Muscle of leg (tissue), 3 donors: ENCODE measurements at regions not wholly inside any gene's neighbourhood (a gene's known extent, or its start where the extent isn't known, plus 50 kb on each side); places are given as distances from the start of the nearest gene placed in this dataset.
"Not testable (repeated sequence)": the region's sequence is repeated elsewhere in the genome, so short reads cannot be mapped to it uniquely, and the experiment has no call there.

Experiments used
- DNase-seq: peaks from one replicate; pipeline ENCODE4 v3.0.0; 2013
- H3K27ac ChIP-seq: one replicate; pipeline ENCODE4 v1.5.1; 2013; ENCODE audit warnings: mild to moderate bottlenecking, low read length, control low read depth
- H3K27me3 ChIP-seq: one replicate; pipeline ENCODE4 v1.6.1; 2013; ENCODE audit warnings: low read length; ENCODE audit not compliant: control insufficient read depth, insufficient read depth
- H3K36me3 ChIP-seq: one replicate; pipeline ENCODE4 v1.6.1; 2013; ENCODE audit warnings: low read length; ENCODE audit not compliant: control insufficient read depth, insufficient read depth
- H3K4me1 ChIP-seq: one replicate; pipeline ENCODE4 v1.6.1; 2013; ENCODE audit warnings: low read length; ENCODE audit not compliant: control insufficient read depth, insufficient read depth
- H3K4me3 ChIP-seq: one replicate; pipeline ENCODE4 v1.5.1; 2013; ENCODE audit warnings: low read length, control low read depth
- H3K9me3 ChIP-seq: replicated peaks from 2 replicates; pipeline ENCODE4 v1.6.1; 2013; ENCODE audit warnings: low read depth, low read length; ENCODE audit not compliant: control insufficient read depth
- WGBS: methylation state at CpG from one replicate; pipeline ENCODE4 v1.1.5; 2013; ENCODE audit warnings: missing lambda C conversion rate; ENCODE audit not compliant: insufficient coverage; 5-methylcytosine and 5-hydroxymethylcytosine counted together

- Histone ChIP-seq H3K9me3 (no peaks in the 10 kb centered on the region), H3K27me3 (no peaks in the 10 kb centered on the region), H3K27ac (no peak overlapping the region), H3K4me1 (no peaks in the 10 kb centered on the region), H3K36me3 (no peaks in the 10 kb centered on the region), H3K4me3 (no peak overlapping the region)
- WGBS: 69% methylated on average over 4 of the region's 5 CpGs
- peak; percentile 17 for DNase-seq
These were observed 562.7 kb downstream of the GBE1 start for GRCh38 chr3:81198756-81199155.

- Histone ChIP-seq H3K27me3 (no peaks in the 10 kb centered on the region), H3K36me3 (no peaks in the 10 kb centered on the region), H3K27ac (no peak overlapping the region), H3K4me3 (no peak overlapping the region), H3K9me3 (no peaks in the 10 kb centered on the region), H3K4me1 (no peaks in the 10 kb centered on the region)
- WGBS: no CpG with 5 or more reads among the region's 3 CpGs
- no peak for DNase-seq
These were observed 563.2 kb downstream of the GBE1 start for GRCh38 chr3:81198216-81198615.

- no peak overlapping the region for H3K27ac ChIP-seq
- H3K36me3 ChIP-seq: no peaks in the 10 kb centered on the region
- no peaks in the 10 kb centered on the region for H3K27me3 ChIP-seq
- WGBS: no CpG with 5 or more reads among the region's 3 CpGs
- peak; percentile 51 for DNase-seq
- H3K9me3 ChIP-seq: no peaks in the 10 kb centered on the region
- H3K4me3 ChIP-seq: no peak overlapping the region
- no peaks in the 10 kb centered on the region for H3K4me1 ChIP-seq
These were observed 564.1 kb downstream of the GBE1 start for GRCh38 chr3:81197386-81197785.

- H3K27ac ChIP-seq: no peak overlapping the region
- H3K4me3 ChIP-seq: no peak overlapping the region
- no peaks in the 10 kb centered on the region for H3K9me3 ChIP-seq
- DNase-seq: no peak
- no peaks in the 10 kb centered on the region for H3K27me3 ChIP-seq
- WGBS: no CpG with 5 or more reads among the region's 1 CpG
- no peaks in the 10 kb centered on the region for H3K4me1 ChIP-seq
- no peaks in the 10 kb centered on the region for H3K36me3 ChIP-seq
These were observed 566.0 kb downstream of the GBE1 start for GRCh38 chr3:81195478-81195877.

- Histone ChIP-seq H3K4me1 (no peaks in the 10 kb centered on the region), H3K4me3 (no peak overlapping the region), H3K27ac (no peak overlapping the region), H3K36me3 (no peaks in the 10 kb centered on the region), H3K9me3 (no peaks in the 10 kb centered on the region), H3K27me3 (no peaks in the 10 kb centered on the region)
- no peak for DNase-seq
These were observed 575.0 kb downstream of the GBE1 start for GRCh38 chr3:81186412-81186811.

GRCh38 chr3:81182086-81182875, 579.2 kb downstream of the GBE1 start:
- not testable (repeated sequence) for H3K4me3 ChIP-seq, H3K36me3 ChIP-seq, H3K4me1 ChIP-seq, H3K9me3 ChIP-seq, H3K27ac ChIP-seq, DNase-seq, H3K27me3 ChIP-seq
- 92% methylated on average over 9 of the region's 12 CpGs for WGBS

- no peak overlapping the region for H3K27ac ChIP-seq
- DNase-seq: no peak
- no peaks in the 10 kb centered on the region for H3K36me3 ChIP-seq
- H3K9me3 ChIP-seq: no peaks in the 10 kb centered on the region
- no peaks in the 10 kb centered on the region for H3K4me1 ChIP-seq
- no peak overlapping the region for H3K4me3 ChIP-seq
- WGBS: no CpG with 5 or more reads among the region's 4 CpGs
- no peaks in the 10 kb centered on the region for H3K27me3 ChIP-seq
These were observed 587.9 kb downstream of the GBE1 start for GRCh38 chr3:81173514-81173913.

GRCh38 chr3:81170298-81170697, 591.1 kb downstream of the GBE1 start:
- Histone ChIP-seq H3K4me1 (no peaks in the 10 kb centered on the region), H3K4me3 (no peak overlapping the region), H3K9me3 (no peaks in the 10 kb centered on the region), H3K27me3 (no peaks in the 10 kb centered on the region), H3K36me3 (no peaks in the 10 kb centered on the region), H3K27ac (no peak overlapping the region)
- no peak for DNase-seq

GRCh38 chr3:81164806-81165205, 596.6 kb downstream of the GBE1 start:
- Histone ChIP-seq H3K27ac (no peak overlapping the region), H3K36me3 (no peaks in the 10 kb centered on the region), H3K4me3 (no peak overlapping the region), H3K4me1 (no peaks in the 10 kb centered on the region), H3K9me3 (no peaks in the 10 kb centered on the region), H3K27me3 (no peaks in the 10 kb centered on the region)
- WGBS: no CpG with 5 or more reads among the region's 3 CpGs
- no peak for DNase-seq

GRCh38 chr3:81161851-81162250, 599.6 kb downstream of the GBE1 start:
- DNase-seq: no peak
- no peak overlapping the region for H3K27ac ChIP-seq
- H3K27me3 ChIP-seq: no peaks in the 10 kb centered on the region
- no peaks in the 10 kb centered on the region for H3K36me3 ChIP-seq
- no peaks in the 10 kb centered on the region for H3K9me3 ChIP-seq
- H3K4me3 ChIP-seq: no peak overlapping the region
- H3K4me1 ChIP-seq: no peaks in the 10 kb centered on the region
- no CpG with 5 or more reads among the region's 1 CpG for WGBS

GRCh38 chr3:81161100-81161499, 600.3 kb downstream of the GBE1 start:
- H3K4me3 ChIP-seq: no peak overlapping the region
- WGBS: no CpG with 5 or more reads among the region's 4 CpGs
- no peak for DNase-seq

More at GRCh38 chr3:81161100-81161499, 600.3 kb downstream of the GBE1 start:
- Histone ChIP-seq H3K9me3 (no peaks in the 10 kb centered on the region), H3K27me3 (no peaks in the 10 kb centered on the region), H3K4me1 (no peaks in the 10 kb centered on the region), H3K36me3 (no peaks in the 10 kb centered on the region), H3K27ac (no peak overlapping the region)
